Hepatocyte (in vitro differentiated cells): ENCODE measurements at regions not wholly inside any gene's neighbourhood (a gene's known extent, or its start where the extent isn't known, plus 50 kb on each side); places are given as distances from the start of the nearest gene placed in this dataset.
"Not testable (repeated sequence)": the region's sequence is repeated elsewhere in the genome, so short reads cannot be mapped to it uniquely, and the experiment has no call there.

ENCODE experiments used
- DNase-seq: peaks from one replicate; pipeline ENCODE4 v3.0.0-alpha.2; 2016; ENCODE audit warnings: low spot score
- H2AFZ ChIP-seq: fragments of 200-600 bp; sonication (generic); 2 replicates; pipeline ENCODE4 v1.6.0; 2016; ENCODE audit warnings: antibody characterized with exemption, mild to moderate bottlenecking
- H3K27ac ChIP-seq: fragments of 200-600 bp; sonication (generic); 2 replicates; pipeline ENCODE4 v1.5.1; 2016; ENCODE audit warnings: mild to moderate bottlenecking
- H3K27me3 ChIP-seq: fragments of 200-600 bp; sonication (generic); 2 replicates; pipeline ENCODE4 v1.6.1; 2016
- H3K36me3 ChIP-seq: fragments of 200-600 bp; sonication (generic); replicated peaks from 2 replicates; pipeline ENCODE4 v1.5.1; 2016; ENCODE audit warnings: low read depth; ENCODE audit not compliant: insufficient read depth
- H3K4me1 ChIP-seq: fragments of 200-600 bp; sonication (generic); 2 replicates; pipeline ENCODE4 v1.5.1; 2016; ENCODE audit warnings: mild to moderate bottlenecking, moderate library complexity; ENCODE audit not compliant: insufficient read depth
- H3K4me2 ChIP-seq: fragments of 200-600 bp; sonication (generic); 2 replicates; pipeline ENCODE4 v1.6.0; 2016
- H3K4me3 ChIP-seq: fragments of 200-600 bp; sonication (generic); 2 replicates; pipeline ENCODE4 v1.5.1; 2016; ENCODE audit warnings: mild to moderate bottlenecking
- H3K79me2 ChIP-seq: fragments of 200-600 bp; sonication (generic); 2 replicates; pipeline ENCODE4 v1.6.0; 2017; ENCODE audit warnings: mild to moderate bottlenecking
- H3K9me2 ChIP-seq: fragments of 200-600 bp; sonication (generic); replicated peaks from 2 replicates; pipeline ENCODE4 v1.6.0; 2017; ENCODE audit warnings: mild to moderate bottlenecking; ENCODE audit not compliant: insufficient read depth
- H3K9me3 ChIP-seq: fragments of 200-600 bp; sonication (generic); 2 replicates; pipeline ENCODE4 v1.5.1; 2016; ENCODE audit warnings: low read depth, mild to moderate bottlenecking
- H4K20me1 ChIP-seq: fragments of 200-600 bp; sonication (generic); 2 replicates; pipeline ENCODE4 v1.6.0; 2016; ENCODE audit warnings: mild to moderate bottlenecking; ENCODE audit not compliant: insufficient read depth, poor library complexity, severe bottlenecking
- CTCF ChIP-seq: fragments of 200-600 bp; sonication (generic); IDR thresholded peaks from 2 replicates; pipeline ENCODE4 v1.5.1; 2016; ENCODE audit warnings: antibody characterized with exemption, mild to moderate bottlenecking; ENCODE audit not compliant: poor library complexity
- EZH2 ChIP-seq: fragments of 200-600 bp; sonication (generic); IDR thresholded peaks from 2 replicates; pipeline ENCODE4 v1.6.1; 2016; ENCODE audit warnings: antibody characterized with exemption, mild to moderate bottlenecking, borderline replicate concordance
- EZH2phosphoT487 ChIP-seq: fragments of 200-600 bp; sonication (generic); IDR thresholded peaks from one replicate; pipeline ENCODE4 v1.6.1; 2018; ENCODE audit warnings: antibody characterized with exemption, mild to moderate bottlenecking, low read depth, moderate library complexity; ENCODE audit not compliant: unreplicated experiment, severe bottlenecking
- WGBS: methylation state at CpG from one replicate; pipeline ENCODE4 v1.1.6; 2016; ENCODE audit warnings: low lambda C conversion rate; ENCODE audit errors: missing lambda C conversion rate; 5-methylcytosine and 5-hydroxymethylcytosine counted together

- no peak overlapping the region for H3K4me2 ChIP-seq
- no peaks in the 10 kb centered on the region for H3K9me3 ChIP-seq
- WGBS, result 59% methylated on average over 2 of the region's 2 CpGs
- H3K27me3 ChIP-seq, result no peaks in the 10 kb centered on the region
- H3K27ac ChIP-seq, result no peak overlapping the region
- DNase-seq, result no peak
- H4K20me1 ChIP-seq, result no peaks in the 10 kb centered on the region
- H3K4me3 ChIP-seq, result no peak overlapping the region
- no peak overlapping the region for H2AFZ ChIP-seq
- no peak for TF ChIP-seq EZH2phosphoT487
- no peak for TF ChIP-seq CTCF
- no peak for TF ChIP-seq EZH2
- no peaks in the 10 kb centered on the region for H3K9me2 ChIP-seq
- no peaks in the 10 kb centered on the region for H3K79me2 ChIP-seq
- no peaks in the 10 kb centered on the region for H3K36me3 ChIP-seq
- no peaks in the 10 kb centered on the region for H3K4me1 ChIP-seq
Observed at GRCh38 chr7:81143856-81144255, 225.0 kb upstream of the SEMA3C start.

GRCh38 chr7:81141257-81142205, 222.7 kb upstream of the SEMA3C start:
- not testable (repeated sequence) for H3K4me1 ChIP-seq, H4K20me1 ChIP-seq, DNase-seq, H3K27ac ChIP-seq, H2AFZ ChIP-seq, H3K9me2 ChIP-seq, H3K4me3 ChIP-seq, H3K9me3 ChIP-seq, H3K36me3 ChIP-seq, H3K27me3 ChIP-seq, H3K79me2 ChIP-seq, H3K4me2 ChIP-seq
- WGBS, result 97% methylated on average over 43 of the region's 45 CpGs

DNA sequence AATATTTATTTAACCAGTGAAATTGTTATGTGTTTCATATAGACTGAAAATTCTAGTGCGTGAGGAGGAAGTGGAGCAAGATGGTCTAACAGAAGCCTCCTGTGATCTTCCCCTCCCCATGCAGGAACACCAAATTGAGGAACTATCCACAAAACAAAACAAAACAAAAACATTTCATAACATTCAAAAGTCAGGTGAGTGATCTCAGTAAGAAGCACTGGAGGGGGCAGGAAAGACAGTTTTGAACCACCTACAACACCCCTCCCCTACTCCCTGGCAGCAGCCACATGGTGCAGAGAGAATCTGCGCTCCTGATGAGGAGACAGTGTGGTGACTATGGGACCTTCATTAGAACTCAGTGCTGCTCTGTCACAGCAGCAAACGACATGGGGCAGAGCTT, 221.9 kb upstream of the SEMA3C start:
- no peak overlapping the region for H2AFZ ChIP-seq
- H3K4me3 ChIP-seq, result no peak overlapping the region
- no peak for TF ChIP-seq EZH2phosphoT487
- no peak for TF ChIP-seq CTCF
- no peak for TF ChIP-seq EZH2
- no peak overlapping the region for H3K27ac ChIP-seq
- no peaks in the 10 kb centered on the region for H3K4me1 ChIP-seq
- H3K9me2 ChIP-seq, result no peaks in the 10 kb centered on the region
- no peaks in the 10 kb centered on the region for H3K9me3 ChIP-seq
- no peaks in the 10 kb centered on the region for H3K27me3 ChIP-seq
- H3K4me2 ChIP-seq, result no peak overlapping the region
- H3K36me3 ChIP-seq, result no peaks in the 10 kb centered on the region
- H4K20me1 ChIP-seq, result no peaks in the 10 kb centered on the region
- 94% methylated on average over 3 of the region's 3 CpGs for WGBS
- no peak for DNase-seq
- H3K79me2 ChIP-seq, result no peaks in the 10 kb centered on the region

GRCh38 chr7:81140252-81140651, 221.4 kb upstream of the SEMA3C start:
- H3K4me3 ChIP-seq, result no peak overlapping the region
- DNase-seq, result no peak
- no peaks in the 10 kb centered on the region for H3K79me2 ChIP-seq
- no peaks in the 10 kb centered on the region for H3K36me3 ChIP-seq
- H4K20me1 ChIP-seq, result no peaks in the 10 kb centered on the region
- H3K27me3 ChIP-seq, result no peaks in the 10 kb centered on the region
- no peak overlapping the region for H2AFZ ChIP-seq
- WGBS, result 69% methylated on average over 2 of the region's 2 CpGs
- H3K27ac ChIP-seq, result no peak overlapping the region
- H3K4me1 ChIP-seq, result no peaks in the 10 kb centered on the region
- H3K9me3 ChIP-seq, result no peaks in the 10 kb centered on the region
- H3K4me2 ChIP-seq, result no peak overlapping the region
- no peaks in the 10 kb centered on the region for H3K9me2 ChIP-seq
- TF ChIP-seq CTCF, result no peak
- no peak for TF ChIP-seq EZH2phosphoT487
- TF ChIP-seq EZH2, result no peak
